ENCODE measurements at regions not wholly inside any gene's neighbourhood (a gene's known extent, or its start where the extent isn't known, plus 50 kb on each side); places are given as distances from the start of the nearest gene placed in this dataset.

DNA sequence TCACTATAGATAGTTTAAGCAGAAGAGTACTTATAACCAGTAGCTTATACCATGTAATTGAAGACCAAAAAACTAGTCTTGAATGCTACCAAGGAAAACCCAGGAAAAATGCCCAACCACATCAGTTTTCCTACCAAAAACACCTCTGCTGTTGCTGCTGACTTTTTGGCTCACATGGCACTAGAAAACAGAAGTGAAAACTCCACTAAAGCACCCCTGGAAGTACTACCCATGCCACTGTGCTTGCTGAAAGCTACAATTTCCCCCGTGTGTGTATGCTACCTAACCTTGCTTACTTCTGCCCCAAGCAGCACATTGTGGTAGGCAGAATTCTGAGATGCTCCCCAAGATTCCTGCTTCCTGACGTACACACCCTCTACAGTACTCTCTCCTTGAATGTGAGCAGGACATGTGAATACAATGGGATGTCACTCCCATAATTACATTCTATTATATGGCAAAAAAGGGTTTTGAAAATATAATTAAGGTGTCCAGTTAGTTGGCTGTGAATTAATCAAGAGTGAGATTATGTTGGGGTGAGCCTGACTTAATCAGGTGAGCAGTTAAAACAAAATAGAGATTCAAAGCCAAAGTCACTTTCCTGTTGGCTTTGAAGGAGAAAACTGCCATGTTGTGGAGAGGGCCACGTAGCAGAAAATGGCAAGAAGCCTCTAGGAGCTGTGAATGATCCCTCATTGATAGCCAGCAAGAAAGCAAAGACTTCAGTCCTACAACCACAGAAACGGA is 209.8 kb upstream of the MARCKS start:
- TF ChIP-seq, protein P1, sequence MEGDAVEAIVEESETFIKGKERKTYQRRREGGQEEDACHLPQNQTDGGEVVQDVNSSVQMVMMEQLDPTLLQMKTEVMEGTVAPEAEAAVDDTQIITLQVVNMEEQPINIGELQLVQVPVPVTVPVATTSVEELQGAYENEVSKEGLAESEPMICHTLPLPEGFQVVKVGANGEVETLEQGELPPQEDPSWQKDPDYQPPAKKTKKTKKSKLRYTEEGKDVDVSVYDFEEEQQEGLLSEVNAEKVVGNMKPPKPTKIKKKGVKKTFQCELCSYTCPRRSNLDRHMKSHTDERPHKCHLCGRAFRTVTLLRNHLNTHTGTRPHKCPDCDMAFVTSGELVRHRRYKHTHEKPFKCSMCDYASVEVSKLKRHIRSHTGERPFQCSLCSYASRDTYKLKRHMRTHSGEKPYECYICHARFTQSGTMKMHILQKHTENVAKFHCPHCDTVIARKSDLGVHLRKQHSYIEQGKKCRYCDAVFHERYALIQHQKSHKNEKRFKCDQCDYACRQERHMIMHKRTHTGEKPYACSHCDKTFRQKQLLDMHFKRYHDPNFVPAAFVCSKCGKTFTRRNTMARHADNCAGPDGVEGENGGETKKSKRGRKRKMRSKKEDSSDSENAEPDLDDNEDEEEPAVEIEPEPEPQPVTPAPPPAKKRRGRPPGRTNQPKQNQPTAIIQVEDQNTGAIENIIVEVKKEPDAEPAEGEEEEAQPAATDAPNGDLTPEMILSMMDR (IDR thresholded peaks at IDR 0.05), result no peak
- TF ChIP-seq POLR2A (IDR thresholded peaks at IDR 0.05), result no peak
